ENCODE measurements at regions not wholly inside any gene's neighbourhood (a gene's known extent, or its start where the extent isn't known, plus 50 kb on each side); places are given as distances from the start of the nearest gene placed in this dataset.

GRCh38 chr5:171509467-171509866, 90.0 kb downstream of the FGF18 start:
- H3K27ac Mint-ChIP-seq = no peak overlapping the region
- H3K9me3 Mint-ChIP-seq = peaks cover 3% of the 10 kb centered on the region
- no peaks in the 10 kb centered on the region for H3K4me1 Mint-ChIP-seq
- H3K4me3 Mint-ChIP-seq = no peak overlapping the region
- no peaks in the 10 kb centered on the region for H3K36me3 Mint-ChIP-seq
- peaks cover 29% of the 10 kb centered on the region for H3K27me3 Mint-ChIP-seq
- ATAC-seq = no peak

GRCh38 chr5:171512397-171512796, 93.0 kb downstream of the FGF18 start:
- Mint-ChIP-seq H3K4me3 (no peak overlapping the region), H3K27ac (no peak overlapping the region), H3K27me3 (peaks cover 36% of the 10 kb centered on the region), H3K9me3 (peaks cover 3% of the 10 kb centered on the region), H3K36me3 (no peaks in the 10 kb centered on the region), H3K4me1 (no peaks in the 10 kb centered on the region)
- ATAC-seq = no peak

GRCh38 chr5:171513591-171513990, 94.1 kb downstream of the FGF18 start:
- Mint-ChIP-seq H3K9me3 (peaks cover 3% of the 10 kb centered on the region), H3K27me3 (peaks cover 48% of the 10 kb centered on the region), H3K4me1 (no peaks in the 10 kb centered on the region), H3K36me3 (no peaks in the 10 kb centered on the region), H3K4me3 (no peak overlapping the region), H3K27ac (no peak overlapping the region)
- no peak for ATAC-seq

GRCh38 chr5:171518916-171519315, 99.5 kb downstream of the FGF18 start:
- no peaks in the 10 kb centered on the region for H3K9me3 Mint-ChIP-seq
- no peaks in the 10 kb centered on the region for H3K4me1 Mint-ChIP-seq
- peaks cover 44% of the 10 kb centered on the region for H3K27me3 Mint-ChIP-seq
- H3K36me3 Mint-ChIP-seq = no peaks in the 10 kb centered on the region
- H3K4me3 Mint-ChIP-seq = no peak overlapping the region
- no peak for ATAC-seq
- H3K27ac Mint-ChIP-seq = no peak overlapping the region

GRCh38 chr5:171520300-171521174, 101.1 kb downstream of the FGF18 start:
- Mint-ChIP-seq H3K27me3 (peaks cover 41% of the 10 kb centered on the region), H3K27ac (no peak overlapping the region), H3K9me3 (no peaks in the 10 kb centered on the region), H3K4me1 (no peaks in the 10 kb centered on the region), H3K36me3 (no peaks in the 10 kb centered on the region), H3K4me3 (no peak overlapping the region)
- no peak for ATAC-seq

GRCh38 chr5:171521219-171521633, 101.8 kb downstream of the FGF18 start:
- no peak overlapping the region for H3K4me3 Mint-ChIP-seq
- H3K4me1 Mint-ChIP-seq = no peaks in the 10 kb centered on the region
- H3K27ac Mint-ChIP-seq = no peak overlapping the region
- peaks cover 41% of the 10 kb centered on the region for H3K27me3 Mint-ChIP-seq
- no peaks in the 10 kb centered on the region for H3K36me3 Mint-ChIP-seq
- H3K9me3 Mint-ChIP-seq = peaks cover 3% of the 10 kb centered on the region
- no peak for ATAC-seq

GRCh38 chr5:171521679-171522078, 102.2 kb downstream of the FGF18 start:
- Mint-ChIP-seq H3K4me1 (no peaks in the 10 kb centered on the region), H3K4me3 (no peak overlapping the region)
- ATAC-seq = no peak

GRCh38 chr5:171523781-171524180, 104.3 kb downstream of the FGF18 start:
- peaks cover 24% of the 10 kb centered on the region for H3K27me3 Mint-ChIP-seq
- H3K36me3 Mint-ChIP-seq = no peaks in the 10 kb centered on the region
- no peak overlapping the region for H3K27ac Mint-ChIP-seq
- H3K4me1 Mint-ChIP-seq = no peaks in the 10 kb centered on the region
- no peak for ATAC-seq
- no peak overlapping the region for H3K4me3 Mint-ChIP-seq
- H3K9me3 Mint-ChIP-seq = peaks cover 3% of the 10 kb centered on the region

More at GRCh38 chr5:171521679-171522078, 102.2 kb downstream of the FGF18 start:
- H3K27me3 Mint-ChIP-seq = peaks cover 41% of the 10 kb centered on the region
- peaks cover 3% of the 10 kb centered on the region for H3K9me3 Mint-ChIP-seq
- no peaks in the 10 kb centered on the region for H3K36me3 Mint-ChIP-seq
- H3K27ac Mint-ChIP-seq = no peak overlapping the region

- ATAC-seq = no peak
- H3K27ac Mint-ChIP-seq = no peak overlapping the region
- H3K4me3 Mint-ChIP-seq = no peak overlapping the region
- H3K27me3 Mint-ChIP-seq = peaks cover 17% of the 10 kb centered on the region
- H3K9me3 Mint-ChIP-seq = peaks cover 3% of the 10 kb centered on the region
- no peaks in the 10 kb centered on the region for H3K36me3 Mint-ChIP-seq
- no peaks in the 10 kb centered on the region for H3K4me1 Mint-ChIP-seq
These were observed 105.0 kb downstream of the FGF18 start for GRCh38 chr5:171524466-171524865.

GRCh38 chr5:171525085-171525484, 105.6 kb downstream of the FGF18 start:
- no peak for ATAC-seq

GRCh38 chr5:171528036-171528435, 108.6 kb downstream of the FGF18 start:
- Mint-ChIP-seq H3K27ac (no peak overlapping the region), H3K4me1 (no peaks in the 10 kb centered on the region), H3K36me3 (no peaks in the 10 kb centered on the region), H3K9me3 (peaks cover 3% of the 10 kb centered on the region), H3K4me3 (no peak overlapping the region), H3K27me3 (peaks cover 12% of the 10 kb centered on the region)
- no peak for ATAC-seq

More at GRCh38 chr5:171525085-171525484, 105.6 kb downstream of the FGF18 start:
- Mint-ChIP-seq H3K36me3 (no peaks in the 10 kb centered on the region), H3K4me3 (no peak overlapping the region), H3K9me3 (peaks cover 3% of the 10 kb centered on the region), H3K27ac (no peak overlapping the region), H3K4me1 (no peaks in the 10 kb centered on the region), H3K27me3 (peaks cover 12% of the 10 kb centered on the region)

- peaks cover 13% of the 10 kb centered on the region for H3K27me3 Mint-ChIP-seq
- H3K9me3 Mint-ChIP-seq = peaks cover 3% of the 10 kb centered on the region
- no peaks in the 10 kb centered on the region for H3K4me1 Mint-ChIP-seq
- no peak overlapping the region for H3K27ac Mint-ChIP-seq
- H3K4me3 Mint-ChIP-seq = no peak overlapping the region
- H3K36me3 Mint-ChIP-seq = no peaks in the 10 kb centered on the region
- ATAC-seq = no peak
These were observed 109.6 kb downstream of the FGF18 start for GRCh38 chr5:171528865-171529614.

GRCh38 chr5:171531638-171532037, 112.2 kb downstream of the FGF18 start:
- Mint-ChIP-seq H3K4me1 (no peaks in the 10 kb centered on the region), H3K27me3 (peaks cover 24% of the 10 kb centered on the region), H3K4me3 (no peak overlapping the region), H3K36me3 (no peaks in the 10 kb centered on the region), H3K27ac (no peak overlapping the region), H3K9me3 (no peaks in the 10 kb centered on the region)
- ATAC-seq = no peak

GRCh38 chr5:171533153-171533552, 113.7 kb downstream of the FGF18 start:
- Mint-ChIP-seq H3K9me3 (no peaks in the 10 kb centered on the region), H3K27me3 (peaks cover 24% of the 10 kb centered on the region), H3K4me1 (no peaks in the 10 kb centered on the region), H3K27ac (no peak overlapping the region), H3K36me3 (no peaks in the 10 kb centered on the region), H3K4me3 (no peak overlapping the region)
- ATAC-seq = no peak

- Mint-ChIP-seq H3K4me3 (no peak overlapping the region), H3K36me3 (no peaks in the 10 kb centered on the region), H3K9me3 (no peaks in the 10 kb centered on the region), H3K27me3 (peaks cover 24% of the 10 kb centered on the region), H3K27ac (no peak overlapping the region), H3K4me1 (no peaks in the 10 kb centered on the region)
- no peak for ATAC-seq
These were observed 114.8 kb downstream of the FGF18 start for GRCh38 chr5:171534043-171534895.
